HL-60 (cell line): ENCODE measurements at regions not wholly inside any gene's neighbourhood (a gene's known extent, or its start where the extent isn't known, plus 50 kb on each side); places are given as distances from the start of the nearest gene placed in this dataset.

Experiments used
- POLR2AphosphoS5 ChIP-seq: IDR thresholded peaks from 2 replicates; pipeline ENCODE4 v1.6.1; 2012; ENCODE audit warnings: low read depth
- TF ChIP-seq, protein P1 (sequence below): IDR thresholded peaks from one replicate; pipeline ENCODE4 v1.5.1; 2011; ENCODE audit warnings: low read length, control low read depth, inconsistent platforms; ENCODE audit not compliant: insufficient read depth

GRCh38 chr14:104486222-104486923 lies 93.2 kb upstream of the C14orf180 start:
- TF ChIP-seq, protein P1, sequence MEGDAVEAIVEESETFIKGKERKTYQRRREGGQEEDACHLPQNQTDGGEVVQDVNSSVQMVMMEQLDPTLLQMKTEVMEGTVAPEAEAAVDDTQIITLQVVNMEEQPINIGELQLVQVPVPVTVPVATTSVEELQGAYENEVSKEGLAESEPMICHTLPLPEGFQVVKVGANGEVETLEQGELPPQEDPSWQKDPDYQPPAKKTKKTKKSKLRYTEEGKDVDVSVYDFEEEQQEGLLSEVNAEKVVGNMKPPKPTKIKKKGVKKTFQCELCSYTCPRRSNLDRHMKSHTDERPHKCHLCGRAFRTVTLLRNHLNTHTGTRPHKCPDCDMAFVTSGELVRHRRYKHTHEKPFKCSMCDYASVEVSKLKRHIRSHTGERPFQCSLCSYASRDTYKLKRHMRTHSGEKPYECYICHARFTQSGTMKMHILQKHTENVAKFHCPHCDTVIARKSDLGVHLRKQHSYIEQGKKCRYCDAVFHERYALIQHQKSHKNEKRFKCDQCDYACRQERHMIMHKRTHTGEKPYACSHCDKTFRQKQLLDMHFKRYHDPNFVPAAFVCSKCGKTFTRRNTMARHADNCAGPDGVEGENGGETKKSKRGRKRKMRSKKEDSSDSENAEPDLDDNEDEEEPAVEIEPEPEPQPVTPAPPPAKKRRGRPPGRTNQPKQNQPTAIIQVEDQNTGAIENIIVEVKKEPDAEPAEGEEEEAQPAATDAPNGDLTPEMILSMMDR = no peak
- no peak for TF ChIP-seq POLR2AphosphoS5
